ENCODE measurements at regions not wholly inside any gene's neighbourhood (a gene's known extent, or its start where the extent isn't known, plus 50 kb on each side); places are given as distances from the start of the nearest gene placed in this dataset.

DNA sequence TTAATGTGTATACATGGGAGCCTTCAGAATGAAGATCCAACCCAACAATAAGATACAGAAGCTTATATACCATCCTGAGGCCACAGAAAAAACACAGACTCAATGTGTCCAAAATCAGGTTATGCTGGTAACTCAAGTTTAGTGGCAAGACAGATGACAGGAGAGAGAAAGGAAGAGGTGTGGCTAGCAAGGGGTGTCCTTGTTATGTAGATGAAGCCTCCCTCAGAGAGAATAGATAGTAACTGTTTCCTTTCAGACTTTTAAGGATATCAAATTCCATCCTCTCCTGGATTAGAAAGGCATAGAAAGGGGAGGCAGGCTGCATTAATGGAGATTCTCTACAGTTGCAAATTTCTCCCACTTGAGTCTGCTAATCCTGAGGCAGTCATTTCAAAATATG, 447.4 kb downstream of the GABRB3 start:
- Histone ChIP-seq H3K4me2 (ENCODE audit: low read length) (no peak overlapping the region), H3K79me2 (ENCODE audit: low read length) (no peaks in the 10 kb centered on the region), H3K9me3 (ENCODE audit: insufficient read depth, low read length) (no peaks in the 10 kb centered on the region), H3K27me3 (ENCODE audit: low read depth, low read length) (no peaks in the 10 kb centered on the region), H3K4me3 (ENCODE audit: low read length) (no peak overlapping the region), H3K27ac (ENCODE audit: low read length) (no peak overlapping the region), H3K36me3 (replicated peaks; ENCODE audit: low read depth, low read length) (no peaks in the 10 kb centered on the region), H4K20me1 (ENCODE audit: insufficient read depth, low read length) (no peaks in the 10 kb centered on the region), H2AFZ (ENCODE audit: low read depth, low read length) (no peak overlapping the region), H3K9ac (ENCODE audit: low read length) (no peak overlapping the region), H3K4me1 (ENCODE audit: low read length) (no peaks in the 10 kb centered on the region)
- TF ChIP-seq EZH2phosphoT487 (IDR thresholded peaks at IDR 0.05; ENCODE audit: low read depth) (no peak), CTCF (IDR thresholded peaks at IDR 0.05; ENCODE audit: low read depth, low read length) (no peak)

- H3K27me3 ChIP-seq (ENCODE audit: low read depth, low read length): no peaks in the 10 kb centered on the region
Observed at GRCh38 chr15:26323566-26323965, 449.3 kb downstream of the GABRB3 start.

GRCh38 chr15:26318689-26319088, 454.2 kb downstream of the GABRB3 start:
- H3K4me3 ChIP-seq (ENCODE audit: low read length): no peak overlapping the region
- H3K4me1 ChIP-seq (ENCODE audit: low read length): no peaks in the 10 kb centered on the region
- no peaks in the 10 kb centered on the region for H3K36me3 ChIP-seq (replicated peaks; ENCODE audit: low read depth, low read length)
- H3K4me2 ChIP-seq (ENCODE audit: low read length): no peak overlapping the region
- no peaks in the 10 kb centered on the region for H3K27me3 ChIP-seq (ENCODE audit: low read depth, low read length)
- H3K9me3 ChIP-seq (ENCODE audit: insufficient read depth, low read length): no peaks in the 10 kb centered on the region
- H2AFZ ChIP-seq (ENCODE audit: low read depth, low read length): no peak overlapping the region
- TF ChIP-seq EZH2phosphoT487 (IDR thresholded peaks at IDR 0.05; ENCODE audit: low read depth): no peak
- no peak for TF ChIP-seq CTCF (IDR thresholded peaks at IDR 0.05; ENCODE audit: low read depth, low read length)
- H4K20me1 ChIP-seq (ENCODE audit: insufficient read depth, low read length): no peaks in the 10 kb centered on the region
- no peaks in the 10 kb centered on the region for H3K79me2 ChIP-seq (ENCODE audit: low read length)
- no peak overlapping the region for H3K27ac ChIP-seq (ENCODE audit: low read length)
- H3K9ac ChIP-seq (ENCODE audit: low read length): no peak overlapping the region

More at GRCh38 chr15:26323566-26323965, 449.3 kb downstream of the GABRB3 start:
- Histone ChIP-seq H3K27ac (ENCODE audit: low read length) (no peak overlapping the region), H2AFZ (ENCODE audit: low read depth, low read length) (no peak overlapping the region), H3K9ac (ENCODE audit: low read length) (no peak overlapping the region), H3K4me2 (ENCODE audit: low read length) (no peak overlapping the region), H4K20me1 (ENCODE audit: insufficient read depth, low read length) (no peaks in the 10 kb centered on the region), H3K9me3 (ENCODE audit: insufficient read depth, low read length) (no peaks in the 10 kb centered on the region), H3K79me2 (ENCODE audit: low read length) (no peaks in the 10 kb centered on the region), H3K36me3 (replicated peaks; ENCODE audit: low read depth, low read length) (no peaks in the 10 kb centered on the region), H3K4me3 (ENCODE audit: low read length) (no peak overlapping the region), H3K4me1 (ENCODE audit: low read length) (no peaks in the 10 kb centered on the region)
- TF ChIP-seq CTCF (IDR thresholded peaks at IDR 0.05; ENCODE audit: low read depth, low read length) (no peak), EZH2phosphoT487 (IDR thresholded peaks at IDR 0.05; ENCODE audit: low read depth) (no peak)

DNA sequence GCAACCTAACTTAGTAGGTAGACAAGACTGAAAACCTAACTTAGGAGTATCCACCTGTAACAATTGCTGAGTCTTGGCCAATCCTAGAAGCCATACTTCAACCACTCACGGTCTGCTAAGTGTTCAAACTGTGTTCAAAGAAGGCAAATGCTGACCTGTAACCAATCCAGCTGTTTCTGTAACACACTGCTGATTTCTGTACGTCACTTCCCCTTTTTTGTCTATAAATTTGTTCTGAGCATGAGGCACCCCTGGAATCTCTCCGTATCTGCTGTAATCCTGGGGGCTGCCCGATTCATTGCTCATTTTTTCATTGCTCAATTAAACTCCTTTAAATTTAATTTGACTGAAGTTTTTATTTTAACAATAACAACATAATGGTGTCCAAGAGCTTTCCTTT, 451.4 kb upstream of the ATP10A start:
- no peaks in the 10 kb centered on the region for H3K36me3 ChIP-seq (replicated peaks; ENCODE audit: low read depth, low read length)

More for the DNA sequence above, 451.4 kb upstream of the ATP10A start:
- Histone ChIP-seq H3K4me3 (ENCODE audit: low read length) (no peak overlapping the region), H4K20me1 (ENCODE audit: insufficient read depth, low read length) (no peaks in the 10 kb centered on the region), H3K4me1 (ENCODE audit: low read length) (no peaks in the 10 kb centered on the region), H3K79me2 (ENCODE audit: low read length) (no peaks in the 10 kb centered on the region), H3K9me3 (ENCODE audit: insufficient read depth, low read length) (peaks cover 8% of the 10 kb centered on the region; the same call in 1 of the 2 replicates), H3K9ac (ENCODE audit: low read length) (no peak overlapping the region), H3K27me3 (ENCODE audit: low read depth, low read length) (no peaks in the 10 kb centered on the region), H3K27ac (ENCODE audit: low read length) (no peak overlapping the region), H2AFZ (ENCODE audit: low read depth, low read length) (no peak overlapping the region), H3K4me2 (ENCODE audit: low read length) (no peak overlapping the region)
- TF ChIP-seq CTCF (IDR thresholded peaks at IDR 0.05; ENCODE audit: low read depth, low read length) (no peak), EZH2phosphoT487 (IDR thresholded peaks at IDR 0.05; ENCODE audit: low read depth) (no peak)

Data from OCI-LY3 (cell line).